H1 (cell line): ENCODE measurements at regions not wholly inside any gene's neighbourhood (a gene's known extent, or its start where the extent isn't known, plus 50 kb on each side); places are given as distances from the start of the nearest gene placed in this dataset.

Source experiments
- CTCF ChIA-PET: fragments of 300-600 bp; sonication (Branson Sonifier 250); formaldehyde crosslinking; loops from one replicate; lab custom pipeline; 2021; ENCODE audit not compliant: partially characterized antibody; lab: Charles Lee
- POLR2A ChIA-PET: fragments of 300-600 bp; sonication (Branson Sonifier 250); formaldehyde crosslinking; loops from one replicate; lab custom pipeline; 2021; ENCODE audit warnings: inconsistent platforms; ENCODE audit not compliant: partially characterized antibody; lab: Charles Lee
- DNase-seq, 2 experiments: peaks; one replicate each; pipeline versions ENCODE4 v3.0.0 to v3.0.0-alpha.2; 2010 to 2022; ENCODE audit warnings: low spot score in 2 of 2, low read depth in 1 of 2, mixed read lengths in 1 of 2
- FAIRE-seq: peaks from 2 replicates; lab custom pipeline; 2011; peaks lifted over from hg19 to GRCh38; lab: Jason Lieb, UNC
- H2AFZ ChIP-seq: 2 replicates; pipeline ENCODE4 v1.8.1; 2012; ENCODE audit warnings: low read length, inconsistent platforms
- H2AK5ac ChIP-seq: 2 replicates; pipeline ENCODE4 v1.6.1; 2013; ENCODE audit warnings: low read depth, low read length
- H2BK120ac ChIP-seq: replicated peaks from 2 replicates; pipeline ENCODE3; 2013; ENCODE audit warnings: low read depth, low read length, inconsistent platforms
- H2BK12ac ChIP-seq: 2 replicates; pipeline ENCODE4 v1.6.1; 2013; ENCODE audit warnings: low read depth, low read length
- H2BK15ac ChIP-seq: 2 replicates; pipeline ENCODE4 v1.6.1; 2013; ENCODE audit warnings: low read length
- H2BK20ac ChIP-seq: 2 replicates; pipeline ENCODE4 v1.6.1; 2013; ENCODE audit warnings: low read length
- H2BK5ac ChIP-seq: 2 replicates; pipeline ENCODE4 v1.6.1; 2013; ENCODE audit warnings: low read depth, low read length
- H3K14ac ChIP-seq: 2 replicates; pipeline ENCODE4 v1.6.1; 2013; ENCODE audit warnings: inconsistent platforms; ENCODE audit not compliant: insufficient read length
- H3K18ac ChIP-seq: 2 replicates; pipeline ENCODE4 v1.6.1; 2013; ENCODE audit warnings: low read length; ENCODE audit errors: extremely low read depth
- H3K23ac ChIP-seq: 2 replicates; pipeline ENCODE4 v1.6.1; 2013; ENCODE audit warnings: inconsistent platforms; ENCODE audit not compliant: insufficient read length
- H3K23me2 ChIP-seq: 2 replicates; pipeline ENCODE4 v1.6.1; 2013; ENCODE audit warnings: low read depth, low read length
- H3K27ac ChIP-seq: 2 replicates; pipeline ENCODE4 v1.6.1; 2011; ENCODE audit warnings: low read depth, low read length, inconsistent platforms
- H3K27me3 ChIP-seq, 4 experiments: replicated peaks in 1 of 4; 1 replicate in 1 of 4; 2 replicates in 3 of 4; pipeline versions ENCODE4 v1.6.1 to v1.8.1; 2011 to 2013; ENCODE audit warnings: low read length in 3 of 4, mild to moderate bottlenecking in 3 of 4, inconsistent platforms in 2 of 4, mixed read lengths in 2 of 4, moderate library complexity in 1 of 4; ENCODE audit not compliant: control insufficient read depth in 3 of 4, insufficient read depth in 3 of 4; ENCODE audit errors: extremely low read depth in 1 of 4
- H3K36me3 ChIP-seq, 4 experiments: 2 replicates each; pipeline versions ENCODE4 v1.6.1 to v1.8.1; 2011 to 2013; ENCODE audit warnings: mild to moderate bottlenecking in 4 of 4, low read length in 3 of 4, moderate library complexity in 2 of 4, control low read depth in 1 of 4, inconsistent platforms in 1 of 4; ENCODE audit not compliant: insufficient read depth in 4 of 4, control insufficient read depth in 2 of 4
- H3K4ac ChIP-seq: replicated peaks from 2 replicates; pipeline ENCODE3; 2013; ENCODE audit warnings: low read length, low read depth, mixed read lengths, inconsistent platforms; ENCODE audit not compliant: insufficient read length
- H3K4me1 ChIP-seq, 4 experiments: replicated peaks in 1 of 4; 1 replicate in 1 of 4; 2 replicates in 3 of 4; pipeline versions ENCODE4 v1.6.1 to v1.8.1; 2011 to 2013; ENCODE audit warnings: low read length in 3 of 4, inconsistent platforms in 2 of 4, mixed read lengths in 1 of 4; ENCODE audit not compliant: insufficient read depth in 4 of 4, control insufficient read depth in 3 of 4
- H3K4me2 ChIP-seq, 2 experiments: 2 replicates each; pipeline versions ENCODE4 v1.6.1 to v1.8.1; 2011 to 2013; ENCODE audit warnings: low read depth in 2 of 2, low read length in 2 of 2, control low read depth in 1 of 2, inconsistent platforms in 1 of 2, mild to moderate bottlenecking in 1 of 2; ENCODE audit not compliant: insufficient read depth in 1 of 2
- H3K4me3 ChIP-seq, 4 experiments: fragments of 200-600, 300-600 bp in 1 of 4; sonication (generic), shearing (Covaris generic), sonication (Bioruptor Twin) in 1 of 4; 2 replicates each; pipeline versions ENCODE4 v1.5.1 to v1.8.1; 2011 to 2016; ENCODE audit warnings: low read length in 4 of 4, low read depth in 3 of 4, control low read depth in 2 of 4, inconsistent platforms in 2 of 4, mild to moderate bottlenecking in 2 of 4, mixed read lengths in 1 of 4, moderate library complexity in 1 of 4; ENCODE audit not compliant: insufficient read depth in 2 of 4; ENCODE audit errors: extremely low read depth in 1 of 4
- H3K56ac ChIP-seq: replicated peaks from 2 replicates; pipeline ENCODE3; 2013; ENCODE audit warnings: low read depth, mild to moderate bottlenecking, mixed read lengths, low read length, inconsistent platforms; ENCODE audit not compliant: insufficient read length
- H3K79me1 ChIP-seq: 2 replicates; pipeline ENCODE4 v1.6.1; 2013; ENCODE audit warnings: low read depth, low read length, control low read depth
- H3K79me2 ChIP-seq, 2 experiments: 2 replicates each; pipeline versions ENCODE4 v1.6.1 to v1.8.1; 2012 to 2013; ENCODE audit warnings: low read length in 2 of 2, mild to moderate bottlenecking in 2 of 2, inconsistent platforms in 1 of 2; ENCODE audit not compliant: insufficient read depth in 2 of 2, control insufficient read depth in 1 of 2
- H3K9ac ChIP-seq, 4 experiments: replicated peaks in 1 of 4; 1 replicate in 1 of 4; 2 replicates in 3 of 4; pipeline versions ENCODE4 v1.6.1 to v1.8.1; 2011 to 2013; ENCODE audit warnings: low read depth in 3 of 4, low read length in 3 of 4, control low read depth in 2 of 4, mild to moderate bottlenecking in 2 of 4, moderate library complexity in 2 of 4, inconsistent platforms in 1 of 4; ENCODE audit errors: extremely low read depth in 1 of 4
- H3K9me3 ChIP-seq, 2 experiments: 2 replicates each; pipeline versions ENCODE4 v1.6.1 to v1.8.1; 2012 to 2013; ENCODE audit warnings: mild to moderate bottlenecking in 2 of 2, moderate library complexity in 2 of 2, control low read depth in 1 of 2, inconsistent platforms in 1 of 2, low read depth in 1 of 2, low read length in 1 of 2, mixed read lengths in 1 of 2; ENCODE audit not compliant: insufficient read depth in 2 of 2
- H4K20me1 ChIP-seq, 2 experiments: replicated peaks in 1 of 2; 2 replicates each; pipeline versions ENCODE3 to v1.8.1; 2011 to 2013; ENCODE audit warnings: inconsistent platforms in 2 of 2, low read length in 2 of 2, mild to moderate bottlenecking in 1 of 2; ENCODE audit not compliant: insufficient read depth in 2 of 2, control insufficient read depth in 1 of 2
- H4K5ac ChIP-seq: 2 replicates; pipeline ENCODE4 v1.6.1; 2013; ENCODE audit warnings: low read length, low read depth, mixed read lengths, inconsistent platforms; ENCODE audit not compliant: insufficient read length
- H4K8ac ChIP-seq: 2 replicates; pipeline ENCODE4 v1.8.0; 2013; ENCODE audit warnings: mild to moderate bottlenecking, moderate library complexity, low read length, inconsistent platforms; ENCODE audit not compliant: insufficient read depth; ENCODE audit errors: extremely low read depth
- H4K91ac ChIP-seq: replicated peaks from 2 replicates; pipeline ENCODE3; 2013; ENCODE audit warnings: low read length, mixed read lengths, inconsistent platforms; ENCODE audit not compliant: insufficient read length
- CBX5 ChIP-seq: fragments of 300-800, 300-1000 bp; sonication (generic); IDR thresholded peaks from 2 replicates; pipeline ENCODE4 v1.7.1; 2016; ENCODE audit warnings: antibody characterized with exemption, low read length, low read depth
- CEBPB ChIP-seq: IDR thresholded peaks from 2 replicates; pipeline ENCODE4 v1.6.1; 2012; ENCODE audit warnings: low read depth, low read length
- CTCF ChIP-seq, 3 experiments: IDR thresholded peaks; 1 replicate in 2 of 3; 2 replicates in 1 of 3; pipeline versions ENCODE4 v1.5.1 to v1.6.1; 2011; ENCODE audit warnings: low read length in 3 of 3, mild to moderate bottlenecking in 3 of 3, inconsistent platforms in 2 of 3, low read depth in 1 of 3, moderate library complexity in 1 of 3; ENCODE audit not compliant: insufficient read depth in 1 of 3; ENCODE audit errors: control extremely low read depth in 1 of 3
- HDAC6 ChIP-seq: IDR thresholded peaks from one replicate; pipeline ENCODE4 v1.7.1; 2012; ENCODE audit warnings: low read depth, mild to moderate bottlenecking, inconsistent platforms, low read length, moderate library complexity
- WGBS, 2 experiments: shearing (Covaris generic) in 1 of 2; methylation state at CpG; one replicate each; pipeline versions ENCODE4 v1.1.6 to v1.1.7; 2013 to 2015; ENCODE audit warnings: low lambda C conversion rate in 2 of 2, mixed read lengths in 2 of 2, inconsistent platforms in 1 of 2, low coverage in 1 of 2, missing lambda C conversion rate in 1 of 2; ENCODE audit not compliant: insufficient replicate concordance in 2 of 2, insufficient coverage in 1 of 2, insufficient read length in 1 of 2; ENCODE audit errors: extremely low coverage in 1 of 2, missing lambda C conversion rate in 1 of 2; 5-methylcytosine and 5-hydroxymethylcytosine counted together

- H3K27ac ChIP-seq = no peak overlapping the region
- no peak overlapping the region for H3K4me2 ChIP-seq
- H4K5ac ChIP-seq = no peak overlapping the region
- no peak overlapping the region for H4K91ac ChIP-seq
- no peaks in the 10 kb centered on the region for H3K79me1 ChIP-seq
- CTCF ChIA-PET = interaction anchor here (1.8 kb wide), 1 partner anchor 140 kb away, joined by 5 read pairs; no protein-coding TSS in a partner anchor
- no peak overlapping the region for H4K8ac ChIP-seq
- H3K23me2 ChIP-seq = no peaks in the 10 kb centered on the region
- H3K9me3 ChIP-seq = no peaks in the 10 kb centered on the region
- no peak overlapping the region for H2AK5ac ChIP-seq
- no peak overlapping the region for H3K4ac ChIP-seq
- 94% methylated on average over 2 of the region's 2 CpGs; no CpG with 5 or more reads in 1 of the 2 experiments for WGBS, 2 experiments
- no peak overlapping the region for H2BK15ac ChIP-seq
- H3K79me2 ChIP-seq = no peaks in the 10 kb centered on the region
- POLR2A ChIA-PET = no interaction called here
- no peak overlapping the region for H3K4me3 ChIP-seq
- no peak overlapping the region for H2BK120ac ChIP-seq
- no peak for FAIRE-seq
- H3K27me3 ChIP-seq = peaks cover 0 to 2% (median 0%) of the 10 kb centered on the region in 4 experiments; a peak in 1 of 7 replicates
- H3K36me3 ChIP-seq = no peaks in the 10 kb centered on the region
- H3K18ac ChIP-seq = no peak overlapping the region
- H4K20me1 ChIP-seq = no peaks in the 10 kb centered on the region
- DNase-seq = no peak
- H3K9ac ChIP-seq = no peak overlapping the region
- no peak overlapping the region; the same call in 1 of the 2 replicates for H2BK5ac ChIP-seq
- H2AFZ ChIP-seq = no peak overlapping the region
- no peak overlapping the region for H2BK12ac ChIP-seq
- H3K4me1 ChIP-seq = no peaks in the 10 kb centered on the region
- H3K14ac ChIP-seq = no peak overlapping the region
- H2BK20ac ChIP-seq = no peak overlapping the region
- TF ChIP-seq CBX5 (no peak), CTCF (IDR thresholded peaks at IDR 0.05; ENCODE audit: control extremely low read depth in 1 of 3, insufficient read depth in 1 of 3, low read depth in 1 of 3, low read length in 3 of 3) (no peak), CEBPB (no peak), HDAC6 (no peak)
- TF ChIP-seq, all 59 proteins: peak for 0
- Histone ChIP-seq H3K23ac (no peak overlapping the region), H3K56ac (no peak overlapping the region)
Observed at GRCh38 chr12:89157413-89157812, 194.9 kb downstream of the DUSP6 start.
